ENCODE measurements at regions not wholly inside any gene's neighbourhood (a gene's known extent, or its start where the extent isn't known, plus 50 kb on each side); places are given as distances from the start of the nearest gene placed in this dataset.

- intact Hi-C loops (cut with DNase I): no loop called here
- H3K4me1 ChIP-seq (replicated peaks): no peaks in the 10 kb centered on the region
- WGBS: 65% methylated on average over 11 of the region's 11 CpGs
- no peak for DNase-seq (ENCODE audit: low spot score)
- no peaks in the 10 kb centered on the region for H3K36me3 ChIP-seq
- peaks cover 12% of the 10 kb centered on the region for H3K27me3 ChIP-seq (replicated peaks; ENCODE audit: insufficient read depth)
- H3K4me3 ChIP-seq: no peak overlapping the region
- H3K9me3 ChIP-seq: no peaks in the 10 kb centered on the region
- no peak for TF ChIP-seq POLR2A (IDR thresholded peaks at IDR 0.05)
- no peak for TF ChIP-seq CTCF (IDR thresholded peaks at IDR 0.05)
- no peak for TF ChIP-seq POLR2AphosphoS5 (IDR thresholded peaks at IDR 0.05)
- no peak overlapping the region for H3K27ac ChIP-seq
Measured at GRCh38 chr4:8703857-8704495, 111.4 kb downstream of the CPZ start.

GRCh38 chr4:8703401-8703696 lies 110.8 kb downstream of the CPZ start:
- Histone ChIP-seq H3K4me1 (replicated peaks) (no peaks in the 10 kb centered on the region), H3K27ac (no peak overlapping the region), H3K36me3 (no peaks in the 10 kb centered on the region), H3K27me3 (replicated peaks; ENCODE audit: insufficient read depth) (peaks cover 12% of the 10 kb centered on the region), H3K9me3 (no peaks in the 10 kb centered on the region), H3K4me3 (no peak overlapping the region)
- no peak for DNase-seq (ENCODE audit: low spot score)
- WGBS: 89% methylated on average over 4 of the region's 4 CpGs
- intact Hi-C loops (cut with DNase I): no loop called here
- no peak for TF ChIP-seq POLR2A (IDR thresholded peaks at IDR 0.05)
- TF ChIP-seq CTCF (IDR thresholded peaks at IDR 0.05): no peak
- TF ChIP-seq POLR2AphosphoS5 (IDR thresholded peaks at IDR 0.05): no peak

- Histone ChIP-seq H3K9me3 (no peaks in the 10 kb centered on the region), H3K36me3 (no peaks in the 10 kb centered on the region), H3K4me3 (no peak overlapping the region), H3K27me3 (replicated peaks; ENCODE audit: insufficient read depth) (peaks cover 12% of the 10 kb centered on the region), H3K4me1 (replicated peaks) (no peaks in the 10 kb centered on the region), H3K27ac (no peak overlapping the region)
- WGBS: 65% methylated on average over 15 of the region's 15 CpGs
- DNase-seq (ENCODE audit: low spot score): no peak
- TF ChIP-seq CTCF (IDR thresholded peaks at IDR 0.05) (no peak), POLR2A (IDR thresholded peaks at IDR 0.05) (no peak), POLR2AphosphoS5 (IDR thresholded peaks at IDR 0.05) (no peak)
- intact Hi-C loops (cut with DNase I): no loop called here
Measured at GRCh38 chr4:8702516-8703400, 110.2 kb downstream of the CPZ start.

- H3K27me3 ChIP-seq (replicated peaks; ENCODE audit: insufficient read depth): peaks cover 12% of the 10 kb centered on the region
Measured at GRCh38 chr4:8702020-8702495, 109.5 kb downstream of the CPZ start.

GRCh38 chr4:8701126-8702019 lies 108.8 kb downstream of the CPZ start:
- Histone ChIP-seq H3K27ac (no peak overlapping the region), H3K9me3 (no peaks in the 10 kb centered on the region), H3K4me3 (no peak overlapping the region), H3K4me1 (replicated peaks) (no peaks in the 10 kb centered on the region), H3K36me3 (no peaks in the 10 kb centered on the region), H3K27me3 (replicated peaks; ENCODE audit: insufficient read depth) (peaks cover 12% of the 10 kb centered on the region)
- WGBS: 61% methylated on average over 21 of the region's 22 CpGs
- no peak for DNase-seq (ENCODE audit: low spot score)
- intact Hi-C loops (cut with DNase I): no loop called here
- TF ChIP-seq POLR2AphosphoS5 (IDR thresholded peaks at IDR 0.05): no peak
- TF ChIP-seq POLR2A (IDR thresholded peaks at IDR 0.05): no peak
- TF ChIP-seq CTCF (IDR thresholded peaks at IDR 0.05): no peak

More at GRCh38 chr4:8702020-8702495, 109.5 kb downstream of the CPZ start:
- intact Hi-C loops (cut with DNase I): no loop called here
- Histone ChIP-seq H3K4me3 (no peak overlapping the region), H3K36me3 (no peaks in the 10 kb centered on the region), H3K27ac (no peak overlapping the region), H3K4me1 (replicated peaks) (no peaks in the 10 kb centered on the region), H3K9me3 (no peaks in the 10 kb centered on the region)
- DNase-seq (ENCODE audit: low spot score): no peak
- TF ChIP-seq POLR2A (IDR thresholded peaks at IDR 0.05) (no peak), POLR2AphosphoS5 (IDR thresholded peaks at IDR 0.05) (no peak)
- WGBS: 68% methylated on average over 10 of the region's 10 CpGs
